HG03103 (cell line): ENCODE measurements at regions not wholly inside any gene's neighbourhood (a gene's known extent, or its start where the extent isn't known, plus 50 kb on each side); places are given as distances from the start of the nearest gene placed in this dataset.
"Not testable (repeated sequence)": the region's sequence is repeated elsewhere in the genome, so short reads cannot be mapped to it uniquely, and the experiment has no call there.

Experiments used
- ATAC-seq: cut with Tn5 transposase; IDR thresholded peaks from one replicate; pipeline ENCODE4 v1.9.1; 2021; ENCODE audit warnings: low read depth; ENCODE audit not compliant: unreplicated experiment

DNA sequence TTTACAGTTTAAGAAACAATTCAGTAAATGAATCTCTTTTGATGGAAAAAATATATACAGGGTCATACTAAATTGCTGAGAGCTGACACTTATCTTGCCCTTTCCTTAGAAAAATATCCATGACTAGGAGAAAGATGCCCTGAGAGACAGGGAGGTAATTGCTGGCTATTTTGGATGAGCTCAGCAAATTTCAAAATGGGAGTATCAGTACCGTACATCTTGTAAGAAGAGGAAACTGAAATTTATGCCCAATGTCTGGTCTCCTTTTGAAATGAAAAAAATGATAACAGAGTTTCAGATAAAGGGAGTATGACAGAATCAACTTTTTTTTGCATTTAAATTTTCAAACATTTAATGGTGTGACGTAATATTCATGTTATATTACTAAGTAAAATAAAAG, 415.8 kb upstream of the CDH10 start:
- no peak for ATAC-seq

- no peak for ATAC-seq
Observed at GRCh38 chr5:25056836-25057235, 412.1 kb upstream of the CDH10 start.

GRCh38 chr5:25033658-25034057, 388.9 kb upstream of the CDH10 start:
- no peak for ATAC-seq

GRCh38 chr5:25029004-25029403, 384.2 kb upstream of the CDH10 start:
- ATAC-seq = no peak

DNA sequence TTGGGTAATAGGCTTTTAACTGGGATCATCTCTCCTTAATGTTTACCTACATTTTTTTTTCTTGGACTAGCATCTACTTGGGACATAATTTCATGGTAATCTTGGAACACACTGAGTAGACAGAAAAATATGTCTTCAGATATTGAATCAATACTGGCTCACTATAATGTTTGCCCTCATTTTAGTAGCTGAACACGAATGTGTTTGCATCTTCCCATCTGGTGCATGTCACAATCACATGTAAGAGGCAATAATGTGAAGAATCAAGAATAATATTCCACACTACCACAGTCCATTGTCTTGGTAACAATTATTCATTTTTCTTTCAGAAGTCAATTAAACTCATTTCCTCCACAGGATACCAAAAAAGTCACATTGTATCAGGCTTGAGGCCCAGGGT, 382.7 kb upstream of the CDH10 start:
- no peak for ATAC-seq

GRCh38 chr5:25027061-25027460, 382.3 kb upstream of the CDH10 start:
- no peak for ATAC-seq

GRCh38 chr5:25025831-25026230, 381.1 kb upstream of the CDH10 start:
- ATAC-seq = no peak

DNA sequence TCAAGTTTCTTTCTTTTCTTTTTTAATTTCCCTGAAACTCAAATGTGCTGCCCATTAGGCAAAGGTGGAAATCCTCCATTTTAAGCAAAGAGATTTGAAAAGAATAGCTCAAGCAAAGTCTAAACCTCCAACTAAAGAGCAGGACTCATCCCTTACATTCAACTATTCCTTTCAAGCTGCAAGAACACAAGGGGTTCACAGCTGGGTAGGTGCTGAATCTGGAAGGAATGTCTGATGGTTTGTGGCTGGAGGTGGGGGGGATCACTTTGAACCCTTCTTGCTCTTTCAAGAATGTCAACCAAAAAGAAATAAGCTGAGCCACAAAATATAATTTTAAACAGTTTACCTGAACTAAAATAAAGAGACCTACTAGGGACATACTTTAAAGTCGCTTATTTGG, 375.7 kb upstream of the CDH10 start:
- ATAC-seq = no peak

- no peak for ATAC-seq
Observed at GRCh38 chr5:25009063-25009462, 364.3 kb upstream of the CDH10 start.

DNA sequence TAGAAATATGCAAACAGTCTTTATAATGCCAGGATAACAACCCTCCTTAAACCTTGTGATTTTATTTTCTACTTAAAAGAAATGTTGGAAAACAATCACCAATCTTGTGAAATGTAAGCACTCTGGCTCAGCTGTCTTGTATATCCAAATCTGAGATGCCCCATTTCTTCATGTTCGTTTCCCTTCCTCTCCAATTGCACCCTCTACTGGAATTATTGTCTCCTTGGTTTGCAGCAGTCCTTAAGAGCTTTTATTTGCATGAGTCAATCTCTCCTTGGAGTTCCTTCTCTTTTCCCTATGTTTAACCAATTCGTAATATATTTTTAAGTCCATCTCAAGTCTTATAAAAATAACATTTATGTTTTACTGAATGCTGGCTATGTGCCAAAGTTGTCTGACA, 362.0 kb upstream of the CDH10 start:
- no peak for ATAC-seq

DNA sequence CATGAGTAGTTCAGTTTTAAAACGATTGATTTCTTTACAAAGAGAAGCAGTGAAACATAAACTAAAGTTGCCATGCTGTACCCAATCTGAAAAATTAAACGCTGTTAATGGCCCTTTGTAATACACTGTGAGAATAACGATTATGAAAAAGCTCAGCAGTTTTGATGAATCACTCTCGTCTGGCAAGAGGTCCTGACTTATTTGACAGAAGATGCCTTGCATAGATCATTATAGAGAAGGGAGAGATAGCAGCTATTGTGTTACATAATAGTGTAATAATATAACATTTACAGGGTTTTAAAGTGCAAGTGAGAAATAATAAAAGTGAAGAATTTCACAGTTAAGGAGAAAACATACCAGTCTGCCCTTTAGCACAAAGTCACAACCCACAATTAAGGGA, 361.5 kb upstream of the CDH10 start:
- ATAC-seq = no peak

- ATAC-seq = no peak
Observed at GRCh38 chr5:25005431-25005830, 360.7 kb upstream of the CDH10 start.

DNA sequence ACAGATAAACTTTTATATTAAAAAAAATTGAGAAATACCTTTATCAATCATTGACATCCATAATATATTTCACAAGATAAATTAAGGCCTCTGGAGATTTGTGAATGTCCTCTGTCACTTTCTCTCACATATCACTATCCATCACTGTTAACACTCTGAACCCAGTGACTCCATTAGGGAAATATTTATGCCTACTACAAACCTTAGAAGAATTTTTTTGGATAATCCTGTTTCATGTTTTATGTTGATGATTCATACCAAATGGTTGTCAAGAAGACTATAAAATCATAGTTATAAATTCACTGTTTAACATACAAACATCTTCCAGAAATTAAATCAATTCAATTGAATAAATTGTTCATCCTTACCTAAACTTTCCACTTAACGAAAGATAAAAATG, 357.6 kb upstream of the CDH10 start:
- no peak for ATAC-seq

DNA sequence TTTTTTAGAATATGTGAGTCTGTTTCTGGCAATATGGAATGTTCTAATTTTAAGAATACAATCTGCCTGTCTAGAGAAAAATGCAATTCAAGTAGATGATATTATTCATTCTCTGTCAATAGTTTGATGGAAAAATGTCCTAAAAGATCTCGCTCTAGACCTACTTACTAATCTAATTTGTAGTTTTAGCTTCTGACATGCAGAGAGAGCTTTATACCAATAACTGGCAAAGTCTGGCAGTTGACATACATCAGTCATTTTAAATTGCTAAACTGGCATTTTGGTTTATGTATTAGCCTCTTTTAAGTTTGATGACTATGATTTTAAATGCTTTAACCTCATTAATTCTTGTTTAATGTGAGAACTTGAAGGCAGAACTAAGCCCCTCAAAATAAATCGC, 355.0 kb upstream of the CDH10 start:
- no peak for ATAC-seq

DNA sequence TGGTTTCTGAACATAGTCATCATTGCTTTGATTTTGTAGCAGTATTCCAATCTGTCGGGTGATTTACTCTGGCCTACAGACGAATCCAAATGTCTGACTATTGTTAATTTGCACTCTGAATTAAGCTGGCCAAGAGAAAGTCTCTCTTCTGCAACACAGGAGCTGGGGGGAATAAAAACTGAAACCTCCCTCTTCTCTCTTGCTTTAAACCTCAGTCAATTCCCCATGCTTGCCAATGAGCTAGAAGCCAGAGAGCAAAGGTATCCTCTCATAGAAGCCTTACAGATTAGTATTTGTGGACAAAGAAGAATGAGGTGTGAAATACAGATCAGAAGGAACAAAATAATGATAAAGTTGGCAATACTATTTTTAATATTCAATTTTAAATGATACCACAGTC, 353.9 kb upstream of the CDH10 start:
- ATAC-seq = no peak

DNA sequence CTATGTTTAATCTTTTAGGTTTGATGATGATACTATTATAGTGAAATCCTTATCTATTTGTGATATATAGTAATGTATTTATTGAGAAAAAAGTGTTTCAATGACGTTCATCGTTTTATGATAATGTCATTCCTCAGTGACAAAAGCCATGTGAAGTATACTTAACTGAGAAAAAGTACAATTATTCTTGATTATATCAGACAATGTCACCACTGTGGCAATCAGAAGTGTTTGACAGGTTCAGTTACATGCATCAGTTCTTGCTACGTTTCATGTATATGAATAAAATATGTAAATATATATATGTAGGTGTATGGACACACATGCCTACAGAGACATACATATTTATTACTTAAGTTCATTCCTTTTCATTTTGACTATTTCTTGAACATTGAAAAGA, 341.5 kb upstream of the CDH10 start:
- no peak for ATAC-seq

DNA sequence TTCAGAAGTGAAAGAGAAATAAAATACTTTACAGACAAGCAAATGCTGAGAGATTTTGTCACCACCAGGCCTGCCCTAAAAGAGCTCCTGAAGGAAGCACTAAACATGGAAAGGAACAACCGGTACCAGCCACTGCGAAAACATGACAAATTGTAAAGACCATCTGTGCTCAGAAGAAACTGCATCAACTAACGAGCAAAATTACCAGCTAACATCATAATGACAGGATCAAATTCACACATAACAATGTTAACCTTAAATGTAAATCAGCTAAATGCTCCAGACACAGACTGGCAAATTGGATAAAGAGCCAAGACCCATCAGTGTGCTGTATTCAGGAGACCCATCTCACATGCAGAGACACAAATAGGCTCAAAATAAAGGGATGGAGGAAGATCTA, 333.8 kb upstream of the CDH10 start:
- not testable (repeated sequence) for ATAC-seq

- ATAC-seq = no peak
Observed at GRCh38 chr5:24963611-24964010, 318.8 kb upstream of the CDH10 start.

DNA sequence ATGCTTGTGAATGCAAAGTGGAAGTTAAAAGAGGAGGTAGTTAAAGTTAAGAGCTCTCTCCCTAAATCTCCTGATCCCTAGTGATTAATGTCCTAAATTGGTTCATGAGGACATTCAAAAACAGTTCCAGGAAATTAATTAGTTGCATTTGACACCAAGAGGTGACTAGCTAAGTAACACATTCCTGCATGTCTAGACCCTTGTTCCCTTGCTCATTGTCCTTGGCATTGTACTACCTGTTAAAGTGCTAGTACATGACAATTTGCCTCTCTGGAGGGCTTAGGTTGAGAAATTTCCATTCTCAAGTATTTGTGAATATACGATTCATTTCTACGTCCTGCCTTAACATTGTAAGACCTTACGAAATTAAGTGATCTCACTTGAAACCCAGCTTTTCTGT, 278.6 kb upstream of the CDH10 start:
- ATAC-seq = no peak

DNA sequence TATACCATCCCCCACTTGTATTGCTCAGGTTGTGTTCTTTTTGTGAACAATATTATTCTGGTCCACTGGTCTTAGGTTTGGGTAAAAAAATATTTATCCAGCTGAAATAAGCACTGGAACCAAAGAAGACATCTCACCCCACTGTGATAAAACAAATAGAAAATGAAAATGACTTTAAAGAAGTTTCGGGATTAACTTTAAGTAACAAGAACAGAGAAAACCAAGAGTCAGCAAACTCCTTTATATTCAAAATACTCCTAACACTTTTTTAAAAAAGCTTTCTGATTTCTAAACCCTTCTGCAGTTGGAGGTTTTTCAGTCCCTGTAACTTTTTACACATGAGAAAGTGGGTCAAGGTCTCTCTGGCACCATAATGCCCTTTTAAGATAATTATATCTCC, 273.9 kb upstream of the CDH10 start:
- no peak for ATAC-seq

GRCh38 chr5:24916863-24917262, 272.1 kb upstream of the CDH10 start:
- no peak for ATAC-seq

DNA sequence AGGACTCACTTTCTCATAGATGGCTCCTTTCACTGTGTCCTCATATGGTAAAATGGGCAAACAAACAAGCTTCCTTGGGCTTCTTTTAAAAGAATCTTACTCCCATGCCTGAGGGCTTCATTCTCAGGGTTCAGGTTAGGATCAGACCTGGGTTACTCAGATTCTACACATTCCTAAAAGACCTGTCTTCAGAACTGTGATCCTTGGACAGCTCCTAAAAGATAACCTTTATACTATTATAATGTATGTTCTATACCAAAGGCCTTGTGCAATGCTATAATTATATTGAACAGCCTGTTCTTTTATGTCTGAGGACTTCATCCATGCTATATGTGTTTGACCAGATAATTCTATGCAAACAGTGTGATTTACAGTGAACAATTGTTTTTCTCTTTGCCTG, 264.4 kb upstream of the CDH10 start:
- no peak for ATAC-seq

DNA sequence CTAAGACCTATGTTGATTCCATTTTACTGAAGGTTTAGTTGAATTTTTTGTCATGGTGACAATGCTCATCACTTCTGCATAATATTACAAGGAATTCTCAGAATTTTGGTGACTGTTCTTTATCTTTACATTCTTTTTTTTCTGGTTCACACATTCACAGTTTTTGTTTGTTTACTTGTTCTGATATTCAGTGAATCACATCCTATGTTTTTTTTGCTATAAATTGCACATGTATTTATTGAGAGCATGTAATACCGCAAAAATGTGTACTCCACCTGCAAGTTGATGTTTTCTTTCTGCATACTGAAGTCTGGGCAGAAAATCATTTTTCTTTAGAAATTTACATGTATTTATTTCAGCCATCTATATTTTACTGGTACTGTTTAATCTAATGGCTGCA, 261.9 kb upstream of the CDH10 start:
- no peak for ATAC-seq
